ENCODE measurements at regions not wholly inside any gene's neighbourhood (a gene's known extent, or its start where the extent isn't known, plus 50 kb on each side); places are given as distances from the start of the nearest gene placed in this dataset.

DNA sequence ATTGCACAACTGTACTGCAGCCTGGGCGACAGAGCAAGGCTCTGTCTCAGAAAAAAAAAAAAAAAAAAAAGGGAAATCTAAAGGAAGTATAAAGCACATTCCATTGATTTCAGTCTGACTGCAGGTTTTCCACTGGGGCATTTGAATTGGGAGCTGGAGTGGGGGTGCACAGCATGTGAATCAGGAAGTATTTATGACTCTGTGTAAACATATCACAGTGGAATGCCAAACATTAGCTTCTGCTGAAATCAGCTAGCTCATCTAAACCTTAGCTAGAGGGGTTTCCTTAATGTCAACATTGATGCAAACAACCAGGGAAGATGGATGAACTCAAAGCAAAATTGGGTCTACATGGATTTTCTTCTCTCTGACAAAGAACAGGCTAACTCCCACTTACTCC, 641.0 kb upstream of the EEF2KMT start:
- Mint-ChIP-seq H3K27ac (peak overlapping the region in 1 of 3 experiments; percentile 49), H3K4me3 (no peak overlapping the region), H3K36me3 (ENCODE audit: low read depth) (no peaks in the 10 kb centered on the region), H3K4me1 (no peaks in the 10 kb centered on the region), H3K27me3 (ENCODE audit: low read depth) (peaks cover 11% of the 10 kb centered on the region), H3K9me3 (no peaks in the 10 kb centered on the region)
- TF ChIP-seq, protein P1, sequence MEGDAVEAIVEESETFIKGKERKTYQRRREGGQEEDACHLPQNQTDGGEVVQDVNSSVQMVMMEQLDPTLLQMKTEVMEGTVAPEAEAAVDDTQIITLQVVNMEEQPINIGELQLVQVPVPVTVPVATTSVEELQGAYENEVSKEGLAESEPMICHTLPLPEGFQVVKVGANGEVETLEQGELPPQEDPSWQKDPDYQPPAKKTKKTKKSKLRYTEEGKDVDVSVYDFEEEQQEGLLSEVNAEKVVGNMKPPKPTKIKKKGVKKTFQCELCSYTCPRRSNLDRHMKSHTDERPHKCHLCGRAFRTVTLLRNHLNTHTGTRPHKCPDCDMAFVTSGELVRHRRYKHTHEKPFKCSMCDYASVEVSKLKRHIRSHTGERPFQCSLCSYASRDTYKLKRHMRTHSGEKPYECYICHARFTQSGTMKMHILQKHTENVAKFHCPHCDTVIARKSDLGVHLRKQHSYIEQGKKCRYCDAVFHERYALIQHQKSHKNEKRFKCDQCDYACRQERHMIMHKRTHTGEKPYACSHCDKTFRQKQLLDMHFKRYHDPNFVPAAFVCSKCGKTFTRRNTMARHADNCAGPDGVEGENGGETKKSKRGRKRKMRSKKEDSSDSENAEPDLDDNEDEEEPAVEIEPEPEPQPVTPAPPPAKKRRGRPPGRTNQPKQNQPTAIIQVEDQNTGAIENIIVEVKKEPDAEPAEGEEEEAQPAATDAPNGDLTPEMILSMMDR (IDR thresholded peaks at IDR 0.05; ENCODE audit: unreplicated experiment in 3 of 3) = no peak

DNA sequence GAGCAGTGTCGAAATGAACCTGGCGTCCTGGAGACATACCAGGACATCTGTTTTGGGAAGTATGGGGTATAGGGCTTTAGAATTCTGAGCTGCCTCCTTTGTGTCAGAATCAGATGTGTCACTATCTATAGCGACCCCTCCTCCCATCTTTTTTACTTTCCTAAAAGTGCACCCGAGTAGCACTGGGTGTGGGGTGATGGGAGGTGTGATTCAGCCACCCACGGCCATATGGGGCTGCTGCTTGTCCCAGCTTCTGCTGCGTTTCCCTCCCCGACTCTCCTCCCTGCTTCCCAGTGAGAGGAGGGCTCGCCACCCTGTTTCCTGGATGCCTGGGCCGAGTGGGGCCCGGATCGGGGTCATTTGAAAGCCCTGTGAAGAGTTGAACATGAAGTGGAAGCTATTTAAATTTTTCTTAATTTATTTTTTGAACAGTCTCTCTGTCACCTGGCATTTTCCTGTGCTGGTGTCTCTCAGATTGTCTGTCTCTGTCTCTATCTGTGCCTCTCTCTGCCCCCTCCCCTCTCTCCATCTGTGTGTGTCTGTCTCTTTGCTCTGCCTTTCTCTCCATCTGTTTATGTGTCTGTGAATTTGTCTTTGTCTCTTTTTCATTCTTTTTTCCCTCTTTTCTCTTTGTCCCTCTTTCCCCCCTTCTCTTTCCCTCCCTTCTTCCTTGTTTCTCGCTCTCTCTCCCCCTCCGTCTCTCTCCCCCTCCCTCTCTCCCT, 638.8 kb upstream of the EEF2KMT start:
- no peaks in the 10 kb centered on the region for H3K36me3 Mint-ChIP-seq (ENCODE audit: low read depth)
- TF ChIP-seq, protein P1 (IDR thresholded peaks at IDR 0.05; ENCODE audit: unreplicated experiment in 3 of 3) = no peak
- H3K27ac Mint-ChIP-seq = no peak overlapping the region
- no peaks in the 10 kb centered on the region for H3K9me3 Mint-ChIP-seq
- H3K4me1 Mint-ChIP-seq = no peaks in the 10 kb centered on the region
- H3K4me3 Mint-ChIP-seq = no peak overlapping the region
- H3K27me3 Mint-ChIP-seq (ENCODE audit: low read depth) = peaks cover 11% of the 10 kb centered on the region

DNA sequence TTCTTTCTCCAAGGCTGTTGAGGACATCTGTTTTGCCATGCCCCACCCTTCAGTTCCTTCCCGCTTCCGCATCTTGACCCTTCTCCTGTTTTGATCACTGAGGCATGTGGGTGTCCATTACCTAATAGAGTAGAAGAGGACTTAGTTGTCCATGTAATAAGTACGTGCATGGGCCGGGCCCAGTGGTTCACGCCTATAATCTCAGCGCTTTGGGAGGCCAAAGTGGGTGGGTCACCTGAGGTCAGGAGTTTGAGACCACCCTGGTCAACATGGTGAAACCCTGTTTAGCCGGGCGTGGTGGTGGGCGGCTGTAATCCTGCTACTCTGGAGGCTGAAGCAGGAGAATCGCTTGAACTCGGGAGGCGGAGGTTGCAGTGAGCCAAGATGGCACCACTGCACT, 637.8 kb upstream of the EEF2KMT start:
- H3K27ac Mint-ChIP-seq = no peak overlapping the region
- H3K36me3 Mint-ChIP-seq (ENCODE audit: low read depth) = no peaks in the 10 kb centered on the region
- H3K4me3 Mint-ChIP-seq = no peak overlapping the region
- peaks cover 7% of the 10 kb centered on the region for H3K27me3 Mint-ChIP-seq (ENCODE audit: low read depth)
- TF ChIP-seq, protein P1 (IDR thresholded peaks at IDR 0.05; ENCODE audit: unreplicated experiment in 3 of 3) = no peak
- no peaks in the 10 kb centered on the region for H3K4me1 Mint-ChIP-seq
- no peaks in the 10 kb centered on the region for H3K9me3 Mint-ChIP-seq

GRCh38 chr16:5730783-5731182, 633.2 kb upstream of the EEF2KMT start:
- Mint-ChIP-seq H3K36me3 (ENCODE audit: low read depth) (no peaks in the 10 kb centered on the region), H3K27ac (no peak overlapping the region), H3K4me1 (no peaks in the 10 kb centered on the region), H3K27me3 (ENCODE audit: low read depth) (peaks cover 3% of the 10 kb centered on the region), H3K4me3 (no peak overlapping the region), H3K9me3 (no peaks in the 10 kb centered on the region)
- TF ChIP-seq, protein P1 (IDR thresholded peaks at IDR 0.05; ENCODE audit: unreplicated experiment in 3 of 3) = no peak

DNA sequence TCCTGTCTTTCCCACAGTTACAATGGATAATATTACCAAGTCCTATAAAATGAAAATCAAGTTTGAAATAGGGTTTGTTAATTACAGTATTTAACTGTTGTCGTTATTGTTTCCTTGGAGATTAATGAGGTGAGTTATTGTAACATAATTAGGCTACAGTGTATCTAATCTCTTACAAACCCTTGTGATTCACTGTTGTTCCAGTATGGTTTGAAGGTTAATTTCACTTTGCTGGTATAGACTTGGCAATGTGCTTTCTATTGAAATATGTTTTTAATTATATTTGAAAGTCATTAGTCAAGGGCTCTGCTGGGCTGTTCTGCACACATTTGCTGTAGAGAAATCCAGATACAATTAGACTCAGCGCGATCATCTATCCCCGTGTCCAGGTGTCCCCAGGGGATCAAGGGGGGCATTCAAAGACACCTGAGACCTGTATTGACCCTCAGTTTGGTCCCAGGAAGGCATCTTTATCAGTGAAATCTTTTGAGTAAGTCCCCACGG, 624.6 kb upstream of the EEF2KMT start:
- H3K27ac Mint-ChIP-seq = no peak overlapping the region
- no peaks in the 10 kb centered on the region for H3K9me3 Mint-ChIP-seq
- no peak overlapping the region for H3K4me3 Mint-ChIP-seq
- TF ChIP-seq, protein P1 (IDR thresholded peaks at IDR 0.05; ENCODE audit: unreplicated experiment in 3 of 3) = no peak
- H3K4me1 Mint-ChIP-seq = no peaks in the 10 kb centered on the region
- no peaks in the 10 kb centered on the region for H3K36me3 Mint-ChIP-seq (ENCODE audit: low read depth)
- H3K27me3 Mint-ChIP-seq (ENCODE audit: low read depth) = no peaks in the 10 kb centered on the region

GRCh38 chr16:5715155-5715554, 617.6 kb upstream of the EEF2KMT start:
- Mint-ChIP-seq H3K9me3 (no peaks in the 10 kb centered on the region), H3K4me3 (no peak overlapping the region), H3K27ac (no peak overlapping the region), H3K4me1 (no peaks in the 10 kb centered on the region), H3K36me3 (ENCODE audit: low read depth) (no peaks in the 10 kb centered on the region), H3K27me3 (ENCODE audit: low read depth) (no peaks in the 10 kb centered on the region)
- TF ChIP-seq, protein P1 (IDR thresholded peaks at IDR 0.05; ENCODE audit: unreplicated experiment in 3 of 3) = no peak

Measured in nephron (organoid).